Mucosa of descending colon (tissue), 3 donors: ENCODE measurements at regions not wholly inside any gene's neighbourhood (a gene's known extent, or its start where the extent isn't known, plus 50 kb on each side); places are given as distances from the start of the nearest gene placed in this dataset.
A peak's percentile ranks its signal among the peaks of the same experiment; 100 is the strongest.

Experiments
- ATAC-seq: fragments of 200-7000 bp; cut with Tn5 transposase; one replicate; pipeline ENCODE4 v1.9.1; 2020; ENCODE audit warnings: mild to moderate bottlenecking, moderate library complexity
- DNase-seq, 3 donors: peaks; one replicate each; pipeline ENCODE4 v3.0.0-alpha.2; 2020
- H3K36me3 ChIP-seq: fragments of 200-600 bp; one replicate; pipeline ENCODE4 v1.8.0; 2021; ENCODE audit warnings: low read depth, mild to moderate bottlenecking
- H3K4me1 ChIP-seq: fragments of 200-600 bp; one replicate; pipeline ENCODE4 v1.8.0; 2021; ENCODE audit warnings: low read depth, mild to moderate bottlenecking
- H3K4me3 ChIP-seq: fragments of 200-600 bp; one replicate; pipeline ENCODE4 v1.8.0; 2021; ENCODE audit warnings: mild to moderate bottlenecking
- H3K9me3 ChIP-seq: fragments of 200-600 bp; one replicate; pipeline ENCODE4 v1.8.0; 2021; ENCODE audit warnings: mild to moderate bottlenecking
- CTCF ChIP-seq: fragments of 200-600 bp; IDR thresholded peaks from one replicate; pipeline ENCODE4 v1.8.0; 2022; ENCODE audit warnings: antibody characterized with exemption, mild to moderate bottlenecking
- intact Hi-C, 2 donors: fragments of 100-400 bp; cut with DNase I in 1 of 2; cut with micrococcal nuclease in 1 of 2; formaldehyde crosslinking; loops; one replicate each; pipeline versions ENCODE4 v1.11.0 to v1.11.1; 2022; cut with DNase I, micrococcal nuclease
- donor health status: DM: no; HTN: no; CAD: no; lungs with moderate emphysema.
- donor health status: DM: no; HTN: no; CAD: no.
- donor health status: DM: no; HTN: yes; CAD: no.

- intact Hi-C loops: no loop called here
- DNase-seq: no peak
- H3K4me1 ChIP-seq: no peaks in the 10 kb centered on the region
- no peak for ATAC-seq
- no peak for TF ChIP-seq CTCF
- no peaks in the 10 kb centered on the region for H3K36me3 ChIP-seq
- no peak overlapping the region for H3K4me3 ChIP-seq
- H3K9me3 ChIP-seq: no peaks in the 10 kb centered on the region
Measured at GRCh38 chr14:71317385-71318096, 410.3 kb downstream of the PCNX1 start.

GRCh38 chr14:71318097-71318459 lies 410.8 kb downstream of the PCNX1 start:
- Histone ChIP-seq H3K4me3 (no peak overlapping the region), H3K9me3 (no peaks in the 10 kb centered on the region), H3K36me3 (no peaks in the 10 kb centered on the region), H3K4me1 (no peaks in the 10 kb centered on the region)
- intact Hi-C loops: no loop called here
- no peak for TF ChIP-seq CTCF
- DNase-seq (no peak), ATAC-seq (no peak)

- H3K4me1 ChIP-seq: peaks cover 4% of the 10 kb centered on the region
- H3K9me3 ChIP-seq: no peaks in the 10 kb centered on the region
- DNase-seq (peak in 1 of 3 donors; percentile 25), ATAC-seq (no peak)
- no peaks in the 10 kb centered on the region for H3K36me3 ChIP-seq
- intact Hi-C loops: loop anchor here in 1 of 2 donors (10.0 kb wide), 1 partner anchor 85 kb away; no protein-coding TSS in a partner anchor
- peak overlapping the region; percentile 56 for H3K4me3 ChIP-seq
- no peak for TF ChIP-seq CTCF
Measured at GRCh38 chr14:71319666-71320065, 412.4 kb downstream of the PCNX1 start.

GRCh38 chr14:71320107-71320733 lies 413.0 kb downstream of the PCNX1 start, which contains the start of gene SIPA1L1:
SIPA1L1 (plus strand) TSS chr14:71320476.
- peak; percentile 96 to 99 (median 99) for DNase-seq
- Histone ChIP-seq H3K9me3 (no peaks in the 10 kb centered on the region), H3K4me3 (peak within 1 kb of the TSS; percentile 56), H3K36me3 (no peaks in the 10 kb centered on the region), H3K4me1 (peaks cover 8% of the 10 kb centered on the region)
- intact Hi-C loops: loop anchor here in 1 of 2 donors (10.0 kb wide), 1 partner anchor 85 kb away; no protein-coding TSS in a partner anchor
- peak; percentile 89 for ATAC-seq
- no peak for TF ChIP-seq CTCF

- intact Hi-C loops: loop anchor here in 1 of 2 donors (10.0 kb wide), 1 partner anchor 84 kb away; no protein-coding TSS in a partner anchor
- Histone ChIP-seq H3K36me3 (no peaks in the 10 kb centered on the region), H3K4me3 (peak overlapping the region; percentile 56)
Measured at GRCh38 chr14:71320734-71321573, 413.7 kb downstream of the PCNX1 start.

More at GRCh38 chr14:71320734-71321573, 413.7 kb downstream of the PCNX1 start:
- DNase-seq (peak; percentile 72 to 83 (median 80)), ATAC-seq (peak; percentile 77)
- H3K4me1 ChIP-seq: peaks cover 8% of the 10 kb centered on the region
- no peaks in the 10 kb centered on the region for H3K9me3 ChIP-seq
- no peak for TF ChIP-seq CTCF
